ENCODE measurements at regions not wholly inside any gene's neighbourhood (a gene's known extent, or its start where the extent isn't known, plus 50 kb on each side); places are given as distances from the start of the nearest gene placed in this dataset.

DNA sequence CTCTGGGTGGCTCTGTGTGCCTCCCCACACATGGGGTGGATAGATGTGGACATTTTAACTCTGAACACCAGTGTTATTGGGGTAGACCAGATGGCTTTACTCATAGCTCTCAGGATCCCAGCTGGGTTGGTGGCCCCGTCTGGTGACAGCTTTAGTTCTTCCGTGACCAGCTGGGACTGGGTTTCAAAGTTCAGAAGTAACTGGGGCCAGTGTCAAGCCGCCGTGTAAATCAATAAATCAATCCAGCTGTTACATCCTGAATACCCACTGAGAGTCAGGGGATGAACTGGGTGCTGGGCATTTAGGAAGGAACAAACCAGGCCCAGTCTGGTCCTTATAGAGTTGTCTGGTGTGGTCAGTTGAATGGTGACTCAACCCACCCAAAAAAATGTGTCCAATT is 269.4 kb downstream of the CTTN start:
- 29% methylated on average over 4 of the region's 4 CpGs for WGBS
- peak; percentile 41 for DNase-seq (ENCODE audit: low spot score)
- Histone ChIP-seq H3K9ac (ENCODE audit: low read depth in 1 of 2, low read length in 2 of 2) (no peak overlapping the region), H3K4me3 (ENCODE audit: low read depth in 1 of 3, low read length in 3 of 3) (no peak overlapping the region), H3K27ac (ENCODE audit: low read depth in 1 of 2, low read length in 2 of 2) (no peak overlapping the region), H3K27me3 (ENCODE audit: control insufficient read depth in 4 of 4, insufficient read depth in 4 of 4, low read length in 3 of 4) (no peaks in the 10 kb centered on the region), H3K36me3 (ENCODE audit: control insufficient read depth in 4 of 4, insufficient read depth in 3 of 4, low read depth in 1 of 4, low read length in 3 of 4) (peaks cover 0 to 3% (median 0%) of the 10 kb centered on the region in 4 donors), H3K4me1 (ENCODE audit: control insufficient read depth in 4 of 4, insufficient read depth in 4 of 4, low read length in 3 of 4) (peaks cover 5 to 27% (median 13%) of the 10 kb centered on the region in 4 donors), H3K9me3 (ENCODE audit: control insufficient read depth in 4 of 4, low read length in 3 of 4) (no peaks in the 10 kb centered on the region)
- peak; percentile 16 for TF ChIP-seq NR2F2 (IDR thresholded peaks at IDR 0.05)
- peak in 1 of 2 donors; percentile 45 for TF ChIP-seq RAD21 (IDR thresholded peaks at IDR 0.05)
- TF ChIP-seq HNF4G (IDR thresholded peaks at IDR 0.05), result peak; percentile 76
- no peak for TF ChIP-seq EGR1 (IDR thresholded peaks at IDR 0.05; ENCODE audit: low read depth in 2 of 2)
- TF ChIP-seq JUND (IDR thresholded peaks at IDR 0.05), result peak in 1 of 2 donors; percentile 32
- TF ChIP-seq SP1 (IDR thresholded peaks at IDR 0.05), result peak; percentile 81
- TF ChIP-seq, protein P1, sequence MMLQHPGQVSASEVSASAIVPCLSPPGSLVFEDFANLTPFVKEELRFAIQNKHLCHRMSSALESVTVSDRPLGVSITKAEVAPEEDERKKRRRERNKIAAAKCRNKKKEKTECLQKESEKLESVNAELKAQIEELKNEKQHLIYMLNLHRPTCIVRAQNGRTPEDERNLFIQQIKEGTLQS (IDR thresholded peaks at IDR 0.05), result no peak
- TF ChIP-seq HNF4A (conservative IDR thresholded peaks at IDR 0.05), result peak; percentile 85 to 96
- TF ChIP-seq, protein P2, sequence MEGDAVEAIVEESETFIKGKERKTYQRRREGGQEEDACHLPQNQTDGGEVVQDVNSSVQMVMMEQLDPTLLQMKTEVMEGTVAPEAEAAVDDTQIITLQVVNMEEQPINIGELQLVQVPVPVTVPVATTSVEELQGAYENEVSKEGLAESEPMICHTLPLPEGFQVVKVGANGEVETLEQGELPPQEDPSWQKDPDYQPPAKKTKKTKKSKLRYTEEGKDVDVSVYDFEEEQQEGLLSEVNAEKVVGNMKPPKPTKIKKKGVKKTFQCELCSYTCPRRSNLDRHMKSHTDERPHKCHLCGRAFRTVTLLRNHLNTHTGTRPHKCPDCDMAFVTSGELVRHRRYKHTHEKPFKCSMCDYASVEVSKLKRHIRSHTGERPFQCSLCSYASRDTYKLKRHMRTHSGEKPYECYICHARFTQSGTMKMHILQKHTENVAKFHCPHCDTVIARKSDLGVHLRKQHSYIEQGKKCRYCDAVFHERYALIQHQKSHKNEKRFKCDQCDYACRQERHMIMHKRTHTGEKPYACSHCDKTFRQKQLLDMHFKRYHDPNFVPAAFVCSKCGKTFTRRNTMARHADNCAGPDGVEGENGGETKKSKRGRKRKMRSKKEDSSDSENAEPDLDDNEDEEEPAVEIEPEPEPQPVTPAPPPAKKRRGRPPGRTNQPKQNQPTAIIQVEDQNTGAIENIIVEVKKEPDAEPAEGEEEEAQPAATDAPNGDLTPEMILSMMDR (IDR thresholded peaks at IDR 0.05; ENCODE audit: low read depth, low read length, missing input control), result no peak
- peak; percentile 82 to 87 for TF ChIP-seq RXRA (IDR thresholded peaks at IDR 0.05)

DNA sequence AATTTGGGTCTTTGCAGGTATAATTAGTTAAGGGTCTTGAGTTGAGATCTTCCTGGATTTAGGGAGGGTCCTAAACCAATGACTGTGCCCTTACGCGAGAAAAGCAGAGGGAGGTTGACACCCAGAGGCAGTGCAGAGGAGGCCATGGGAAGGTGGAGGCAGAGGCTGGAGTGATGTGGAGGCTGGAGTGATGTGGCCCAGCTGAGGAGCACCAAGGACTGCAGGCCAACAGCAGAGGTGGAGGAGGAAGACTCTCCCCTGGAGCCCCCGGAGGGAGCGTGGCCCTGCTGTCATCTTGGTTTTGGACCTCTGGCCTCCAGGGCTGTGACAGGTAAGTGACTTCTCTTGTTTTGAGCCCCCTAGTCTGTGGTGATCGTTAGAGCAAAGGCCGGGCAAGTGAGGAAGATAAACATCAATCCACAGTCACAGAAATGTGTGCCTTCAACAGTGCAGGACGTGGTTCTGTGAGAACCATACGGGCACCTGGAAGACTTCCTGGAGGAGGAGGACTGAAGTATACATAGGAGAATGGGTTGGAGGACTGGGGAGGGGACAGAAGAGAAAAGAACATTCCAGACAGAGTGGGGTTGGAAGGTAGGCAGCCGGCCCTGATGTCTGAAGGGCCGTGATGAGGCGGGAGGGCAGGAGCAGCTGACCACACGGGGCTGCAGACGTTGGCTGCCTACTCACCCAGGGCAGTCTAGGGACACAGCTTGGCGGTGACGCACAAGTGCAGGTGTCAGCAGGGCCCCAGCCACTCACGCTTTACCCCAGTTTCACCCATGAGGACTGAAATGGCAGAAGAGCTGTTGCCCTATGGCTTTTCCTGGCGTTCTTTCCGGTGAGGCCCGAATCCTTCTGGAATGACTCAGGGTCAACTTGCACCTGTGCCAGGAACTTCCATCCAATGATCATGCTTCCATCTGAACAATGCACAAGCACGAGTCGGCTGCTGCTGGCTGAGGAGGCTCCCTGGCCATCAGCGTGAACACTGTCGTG is 270.2 kb downstream of the CTTN start:
- WGBS, result 90% methylated on average over 23 of the region's 23 CpGs
- TF ChIP-seq, protein P3, sequence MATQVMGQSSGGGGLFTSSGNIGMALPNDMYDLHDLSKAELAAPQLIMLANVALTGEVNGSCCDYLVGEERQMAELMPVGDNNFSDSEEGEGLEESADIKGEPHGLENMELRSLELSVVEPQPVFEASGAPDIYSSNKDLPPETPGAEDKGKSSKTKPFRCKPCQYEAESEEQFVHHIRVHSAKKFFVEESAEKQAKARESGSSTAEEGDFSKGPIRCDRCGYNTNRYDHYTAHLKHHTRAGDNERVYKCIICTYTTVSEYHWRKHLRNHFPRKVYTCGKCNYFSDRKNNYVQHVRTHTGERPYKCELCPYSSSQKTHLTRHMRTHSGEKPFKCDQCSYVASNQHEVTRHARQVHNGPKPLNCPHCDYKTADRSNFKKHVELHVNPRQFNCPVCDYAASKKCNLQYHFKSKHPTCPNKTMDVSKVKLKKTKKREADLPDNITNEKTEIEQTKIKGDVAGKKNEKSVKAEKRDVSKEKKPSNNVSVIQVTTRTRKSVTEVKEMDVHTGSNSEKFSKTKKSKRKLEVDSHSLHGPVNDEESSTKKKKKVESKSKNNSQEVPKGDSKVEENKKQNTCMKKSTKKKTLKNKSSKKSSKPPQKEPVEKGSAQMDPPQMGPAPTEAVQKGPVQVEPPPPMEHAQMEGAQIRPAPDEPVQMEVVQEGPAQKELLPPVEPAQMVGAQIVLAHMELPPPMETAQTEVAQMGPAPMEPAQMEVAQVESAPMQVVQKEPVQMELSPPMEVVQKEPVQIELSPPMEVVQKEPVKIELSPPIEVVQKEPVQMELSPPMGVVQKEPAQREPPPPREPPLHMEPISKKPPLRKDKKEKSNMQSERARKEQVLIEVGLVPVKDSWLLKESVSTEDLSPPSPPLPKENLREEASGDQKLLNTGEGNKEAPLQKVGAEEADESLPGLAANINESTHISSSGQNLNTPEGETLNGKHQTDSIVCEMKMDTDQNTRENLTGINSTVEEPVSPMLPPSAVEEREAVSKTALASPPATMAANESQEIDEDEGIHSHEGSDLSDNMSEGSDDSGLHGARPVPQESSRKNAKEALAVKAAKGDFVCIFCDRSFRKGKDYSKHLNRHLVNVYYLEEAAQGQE (IDR thresholded peaks at IDR 0.05), result no peak
- TF ChIP-seq SP1 (IDR thresholded peaks at IDR 0.05), result no peak
- no peaks in the 10 kb centered on the region for H3K9me3 ChIP-seq (ENCODE audit: control insufficient read depth in 4 of 4, low read length in 3 of 4)
- no peaks in the 10 kb centered on the region for H3K27me3 ChIP-seq (ENCODE audit: control insufficient read depth in 4 of 4, insufficient read depth in 4 of 4, low read length in 3 of 4)
- no peak overlapping the region for H3K4me3 ChIP-seq (ENCODE audit: low read depth in 1 of 3, low read length in 3 of 3)
- no peak overlapping the region for H3K9ac ChIP-seq (ENCODE audit: low read depth in 1 of 2, low read length in 2 of 2)
- peaks cover 0 to 3% (median 0%) of the 10 kb centered on the region in 4 donors for H3K36me3 ChIP-seq (ENCODE audit: control insufficient read depth in 4 of 4, insufficient read depth in 3 of 4, low read depth in 1 of 4, low read length in 3 of 4)
- H3K4me1 ChIP-seq (ENCODE audit: control insufficient read depth in 4 of 4, insufficient read depth in 4 of 4, low read length in 3 of 4), result peaks cover 5 to 27% (median 13%) of the 10 kb centered on the region in 4 donors
- DNase-seq (ENCODE audit: low spot score), result no peak
- H3K27ac ChIP-seq (ENCODE audit: low read depth in 1 of 2, low read length in 2 of 2), result no peak overlapping the region

All from liver (tissue), 8 donors.